ENCODE measurements at regions not wholly inside any gene's neighbourhood (a gene's known extent, or its start where the extent isn't known, plus 50 kb on each side); places are given as distances from the start of the nearest gene placed in this dataset.
"Not testable (repeated sequence)": the region's sequence is repeated elsewhere in the genome, so short reads cannot be mapped to it uniquely, and the experiment has no call there.

DNA sequence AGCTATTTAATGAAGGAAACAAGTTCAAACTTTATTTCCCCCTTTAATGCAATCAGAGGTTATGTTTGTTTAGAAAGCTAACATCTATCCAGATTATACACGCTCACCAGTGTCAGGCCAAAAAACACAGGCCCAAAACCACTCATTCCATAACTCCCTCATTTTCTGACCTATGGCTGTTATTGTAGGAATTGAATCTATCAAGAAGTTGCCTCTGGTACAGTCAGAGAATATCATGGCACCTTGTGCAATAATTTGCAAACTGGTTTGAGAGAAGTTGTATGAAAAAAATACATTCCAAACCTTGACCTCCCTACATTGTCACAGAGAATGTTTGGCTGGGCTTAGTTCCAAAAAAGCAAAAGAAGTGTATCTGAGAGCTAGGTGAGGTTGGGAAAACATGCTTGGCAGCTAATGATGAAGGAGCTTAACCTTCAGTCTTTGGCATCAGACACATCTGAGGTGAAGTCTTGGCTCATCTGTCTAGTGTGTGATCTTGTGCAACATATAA lies 591.0 kb downstream of the ANKRD50 start:
- ChIA-PET CTCF (ENCODE audit: unreplicated experiment) (no interaction called here), POLR2A (interaction anchor here (0.7 kb wide), 1 partner anchor 13 kb away, joined by 4 read pairs; no protein-coding TSS in a partner anchor)
- TF ChIP-seq, protein P1, sequence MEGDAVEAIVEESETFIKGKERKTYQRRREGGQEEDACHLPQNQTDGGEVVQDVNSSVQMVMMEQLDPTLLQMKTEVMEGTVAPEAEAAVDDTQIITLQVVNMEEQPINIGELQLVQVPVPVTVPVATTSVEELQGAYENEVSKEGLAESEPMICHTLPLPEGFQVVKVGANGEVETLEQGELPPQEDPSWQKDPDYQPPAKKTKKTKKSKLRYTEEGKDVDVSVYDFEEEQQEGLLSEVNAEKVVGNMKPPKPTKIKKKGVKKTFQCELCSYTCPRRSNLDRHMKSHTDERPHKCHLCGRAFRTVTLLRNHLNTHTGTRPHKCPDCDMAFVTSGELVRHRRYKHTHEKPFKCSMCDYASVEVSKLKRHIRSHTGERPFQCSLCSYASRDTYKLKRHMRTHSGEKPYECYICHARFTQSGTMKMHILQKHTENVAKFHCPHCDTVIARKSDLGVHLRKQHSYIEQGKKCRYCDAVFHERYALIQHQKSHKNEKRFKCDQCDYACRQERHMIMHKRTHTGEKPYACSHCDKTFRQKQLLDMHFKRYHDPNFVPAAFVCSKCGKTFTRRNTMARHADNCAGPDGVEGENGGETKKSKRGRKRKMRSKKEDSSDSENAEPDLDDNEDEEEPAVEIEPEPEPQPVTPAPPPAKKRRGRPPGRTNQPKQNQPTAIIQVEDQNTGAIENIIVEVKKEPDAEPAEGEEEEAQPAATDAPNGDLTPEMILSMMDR (conservative IDR thresholded peaks at IDR 0.05; ENCODE audit: low read length): no peak
- TF ChIP-seq EZH2phosphoT487 (IDR thresholded peaks at IDR 0.05; ENCODE audit: borderline replicate concordance, low read depth, low read length): no peak
- H3K4me2 ChIP-seq (ENCODE audit: low read length): no peak overlapping the region
- H3K4me3 ChIP-seq (ENCODE audit: low read depth, low read length, poor library complexity, severe bottlenecking): no peak overlapping the region
- H2AFZ ChIP-seq (ENCODE audit: low read length): no peak overlapping the region
- no peaks in the 10 kb centered on the region for H3K9me2 ChIP-seq (ENCODE audit: insufficient read depth, low read length)
- no peaks in the 10 kb centered on the region for H3K36me3 ChIP-seq (ENCODE audit: insufficient read depth, low read length)
- no peaks in the 10 kb centered on the region for H3K4me1 ChIP-seq (ENCODE audit: insufficient read depth, low read length, poor library complexity, severe bottlenecking)
- H4K20me1 ChIP-seq (ENCODE audit: insufficient read depth, low read length): no peaks in the 10 kb centered on the region
- BruUV-seq (replicated peaks): no TSS peak
- H3K79me2 ChIP-seq (ENCODE audit: insufficient read depth, low read depth, low read length): no peaks in the 10 kb centered on the region
- intact Hi-C loops (cut with micrococcal nuclease; ENCODE audit: unreplicated experiment): no loop called here
- DNase-seq (ENCODE audit: low spot score): no peak
- no peak overlapping the region for H3K27ac ChIP-seq (ENCODE audit: low read depth, low read length, poor library complexity, severe bottlenecking)
- H3K9me3 ChIP-seq (ENCODE audit: low read length): no peaks in the 10 kb centered on the region

DNA sequence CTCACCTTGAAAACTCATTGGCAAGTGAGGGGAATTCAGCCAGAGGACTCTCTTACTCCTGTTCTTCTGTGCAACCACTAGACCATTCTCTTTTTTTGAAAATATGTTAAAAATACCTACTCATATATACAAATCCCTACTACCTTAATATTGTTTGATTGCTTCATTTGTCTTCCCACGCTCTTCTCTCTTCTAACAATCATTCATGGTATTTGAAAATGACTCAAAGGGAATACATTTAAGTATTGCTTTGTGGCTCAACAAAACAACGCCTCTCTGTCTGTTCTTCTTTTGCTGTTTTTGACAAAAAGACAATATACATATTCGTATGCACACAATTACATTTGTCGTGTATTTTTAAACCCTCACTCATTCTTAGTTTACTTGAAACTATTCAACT lies 589.4 kb downstream of the ANKRD50 start:
- no peak for TF ChIP-seq EZH2phosphoT487 (IDR thresholded peaks at IDR 0.05; ENCODE audit: borderline replicate concordance, low read depth, low read length)
- TF ChIP-seq, protein P1 (conservative IDR thresholded peaks at IDR 0.05; ENCODE audit: low read length): no peak
- BruUV-seq (replicated peaks): no TSS peak

DNA sequence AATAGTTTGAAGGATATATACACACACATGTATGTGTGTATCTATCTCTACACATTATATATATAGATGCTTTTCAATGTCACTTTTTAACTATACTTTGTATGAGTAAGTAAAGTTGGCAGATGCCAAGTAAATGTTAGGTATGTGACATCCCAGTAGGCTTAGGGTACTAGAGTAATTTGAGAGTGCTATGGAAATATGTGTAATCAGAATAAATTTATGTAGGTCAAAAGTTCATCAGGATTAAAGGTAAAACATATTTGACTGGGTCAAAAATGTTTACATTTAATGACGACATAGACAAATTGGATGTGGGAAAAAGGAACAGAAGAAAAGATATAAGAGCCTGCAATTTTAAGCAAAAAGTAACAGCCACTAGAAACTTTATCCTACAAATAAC lies 588.8 kb downstream of the ANKRD50 start:
- DNase-seq (ENCODE audit: low spot score): no peak
- Histone ChIP-seq H3K9me3 (ENCODE audit: low read length) (no peaks in the 10 kb centered on the region), H3K9me2 (ENCODE audit: insufficient read depth, low read length) (no peaks in the 10 kb centered on the region), H3K4me3 (ENCODE audit: low read depth, low read length, poor library complexity, severe bottlenecking) (no peak overlapping the region), H3K79me2 (ENCODE audit: insufficient read depth, low read depth, low read length) (no peaks in the 10 kb centered on the region), H2AFZ (ENCODE audit: low read length) (no peak overlapping the region), H3K4me2 (ENCODE audit: low read length) (no peak overlapping the region), H3K4me1 (ENCODE audit: insufficient read depth, low read length, poor library complexity, severe bottlenecking) (no peaks in the 10 kb centered on the region), H3K36me3 (ENCODE audit: insufficient read depth, low read length) (no peaks in the 10 kb centered on the region), H3K27ac (ENCODE audit: low read depth, low read length, poor library complexity, severe bottlenecking) (no peak overlapping the region), H4K20me1 (ENCODE audit: insufficient read depth, low read length) (no peaks in the 10 kb centered on the region)
- ChIA-PET CTCF (ENCODE audit: unreplicated experiment) (no interaction called here), POLR2A (interaction anchor here (0.7 kb wide), 1 partner anchor 248 kb away, joined by 3 read pairs; no protein-coding TSS in a partner anchor)
- intact Hi-C loops (cut with micrococcal nuclease; ENCODE audit: unreplicated experiment): no loop called here
- no TSS peak for BruUV-seq (replicated peaks)
- TF ChIP-seq EZH2phosphoT487 (IDR thresholded peaks at IDR 0.05; ENCODE audit: borderline replicate concordance, low read depth, low read length): no peak
- TF ChIP-seq, protein P1 (conservative IDR thresholded peaks at IDR 0.05; ENCODE audit: low read length): no peak

More for the DNA sequence above, 589.4 kb downstream of the ANKRD50 start:
- H3K27ac ChIP-seq (ENCODE audit: low read depth, low read length, poor library complexity, severe bottlenecking): no peak overlapping the region
- intact Hi-C loops (cut with micrococcal nuclease; ENCODE audit: unreplicated experiment): no loop called here
- no peaks in the 10 kb centered on the region for H3K9me2 ChIP-seq (ENCODE audit: insufficient read depth, low read length)
- no peak overlapping the region for H3K4me3 ChIP-seq (ENCODE audit: low read depth, low read length, poor library complexity, severe bottlenecking)
- no peaks in the 10 kb centered on the region for H3K79me2 ChIP-seq (ENCODE audit: insufficient read depth, low read depth, low read length)
- no peaks in the 10 kb centered on the region for H4K20me1 ChIP-seq (ENCODE audit: insufficient read depth, low read length)
- DNase-seq (ENCODE audit: low spot score): no peak
- H3K36me3 ChIP-seq (ENCODE audit: insufficient read depth, low read length): no peaks in the 10 kb centered on the region
- POLR2A ChIA-PET: no interaction called here
- H3K4me1 ChIP-seq (ENCODE audit: insufficient read depth, low read length, poor library complexity, severe bottlenecking): no peaks in the 10 kb centered on the region
- H2AFZ ChIP-seq (ENCODE audit: low read length): no peak overlapping the region
- H3K4me2 ChIP-seq (ENCODE audit: low read length): no peak overlapping the region
- CTCF ChIA-PET (ENCODE audit: unreplicated experiment): no interaction called here
- no peaks in the 10 kb centered on the region for H3K9me3 ChIP-seq (ENCODE audit: low read length)

DNA sequence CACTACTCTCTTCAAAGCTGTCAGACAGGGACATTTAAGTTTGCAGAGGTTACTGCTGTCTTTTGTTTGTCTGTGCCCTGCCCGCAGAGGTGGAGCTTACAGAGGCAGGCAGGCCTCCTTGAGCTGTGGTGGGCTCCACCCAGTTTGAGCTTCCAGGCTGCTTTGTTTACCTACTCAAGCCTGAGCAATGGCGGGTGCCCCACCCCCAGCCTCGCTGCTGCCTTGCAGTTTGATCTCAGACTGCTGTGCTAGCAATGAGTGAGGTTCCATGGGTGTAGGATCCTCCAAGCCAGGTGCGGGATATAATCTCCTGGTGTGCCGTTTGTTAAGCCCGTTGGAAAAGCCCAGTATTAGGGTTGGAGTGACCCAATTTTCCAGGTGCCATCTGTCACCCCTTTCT lies 581.2 kb downstream of the ANKRD50 start:
- H3K79me2 ChIP-seq (ENCODE audit: insufficient read depth, low read depth, low read length); intact Hi-C loops (cut with micrococcal nuclease; ENCODE audit: unreplicated experiment); H3K4me3 ChIP-seq (ENCODE audit: low read depth, low read length, poor library complexity, severe bottlenecking); CTCF ChIA-PET (ENCODE audit: unreplicated experiment); H3K4me1 ChIP-seq (ENCODE audit: insufficient read depth, low read length, poor library complexity, severe bottlenecking); H4K20me1 ChIP-seq (ENCODE audit: insufficient read depth, low read length); H3K9me3 ChIP-seq (ENCODE audit: low read length); DNase-seq (ENCODE audit: low spot score); H3K4me2 ChIP-seq (ENCODE audit: low read length); POLR2A ChIA-PET; BruUV-seq (replicated peaks); H3K36me3 ChIP-seq (ENCODE audit: insufficient read depth, low read length); H3K9me2 ChIP-seq (ENCODE audit: insufficient read depth, low read length); H3K27ac ChIP-seq (ENCODE audit: low read depth, low read length, poor library complexity, severe bottlenecking); H2AFZ ChIP-seq (ENCODE audit: low read length): not testable (repeated sequence)

Measured in OCI-LY7 (cell line).